ENCODE measurements at regions not wholly inside any gene's neighbourhood (a gene's known extent, or its start where the extent isn't known, plus 50 kb on each side); places are given as distances from the start of the nearest gene placed in this dataset.
"Not testable (repeated sequence)": the region's sequence is repeated elsewhere in the genome, so short reads cannot be mapped to it uniquely, and the experiment has no call there.

GRCh38 chr2:87675487-87675886, 72.4 kb upstream of the PLGLB2 start:
- TF ChIP-seq CTCF (IDR thresholded peaks at IDR 0.05; ENCODE audit: low read length); EZH2 (optimal IDR thresholded peaks at IDR 0.05; ENCODE audit: low read depth, low read length); EZH2phosphoT487 (IDR thresholded peaks at IDR 0.05; ENCODE audit: low read length): not testable (repeated sequence)

Measured in MM.1S (cell line).